ENCODE measurements at regions not wholly inside any gene's neighbourhood (a gene's known extent, or its start where the extent isn't known, plus 50 kb on each side); places are given as distances from the start of the nearest gene placed in this dataset.
"Not testable (repeated sequence)": the region's sequence is repeated elsewhere in the genome, so short reads cannot be mapped to it uniquely, and the experiment has no call there.

GRCh38 chr4:14336656-14337055 lies 665.6 kb upstream of the CPEB2 start:
- no peak for DNase-seq

- no peak for DNase-seq
Measured at GRCh38 chr4:14337892-14338584, 664.2 kb upstream of the CPEB2 start.

GRCh38 chr4:14338585-14339265 lies 663.6 kb upstream of the CPEB2 start:
- DNase-seq: no peak

- DNase-seq: no peak
Measured at GRCh38 chr4:14339715-14340114, 662.6 kb upstream of the CPEB2 start.

- DNase-seq: no peak
Measured at GRCh38 chr4:14340321-14340720, 662.0 kb upstream of the CPEB2 start.

- no peak for DNase-seq
Measured at GRCh38 chr4:14343961-14344360, 658.3 kb upstream of the CPEB2 start.

- DNase-seq: no peak
Measured at GRCh38 chr4:14345356-14345775, 656.9 kb upstream of the CPEB2 start.

GRCh38 chr4:14347526-14347925 lies 654.8 kb upstream of the CPEB2 start:
- no peak for DNase-seq

GRCh38 chr4:14348506-14348905 lies 653.8 kb upstream of the CPEB2 start:
- DNase-seq: no peak

- DNase-seq: not testable (repeated sequence)
Measured at GRCh38 chr4:14358544-14359160, 643.6 kb upstream of the CPEB2 start.

- DNase-seq: no peak
Measured at GRCh38 chr4:14359991-14360390, 642.3 kb upstream of the CPEB2 start.

GRCh38 chr4:14361084-14361483 lies 641.2 kb upstream of the CPEB2 start:
- DNase-seq: no peak

- DNase-seq: no peak
Measured at GRCh38 chr4:14362385-14362784, 639.9 kb upstream of the CPEB2 start.

- no peak for DNase-seq
Measured at GRCh38 chr4:14364953-14365536, 637.2 kb upstream of the CPEB2 start.

- no peak for DNase-seq
Measured at GRCh38 chr4:14368391-14368790, 633.9 kb upstream of the CPEB2 start.

- no peak for DNase-seq
Measured at GRCh38 chr4:14371131-14371530, 631.1 kb upstream of the CPEB2 start.

- DNase-seq: no peak
Measured at GRCh38 chr4:14375816-14376215, 626.5 kb upstream of the CPEB2 start.

- no peak for DNase-seq
Measured at GRCh38 chr4:14379183-14379582, 623.1 kb upstream of the CPEB2 start.

GRCh38 chr4:14383652-14384051 lies 618.6 kb upstream of the CPEB2 start:
- no peak for DNase-seq

- no peak for DNase-seq
Measured at GRCh38 chr4:14384824-14385223, 617.5 kb upstream of the CPEB2 start.

- no peak for DNase-seq
Measured at GRCh38 chr4:14386196-14386595, 616.1 kb upstream of the CPEB2 start.

- no peak for DNase-seq
Measured at GRCh38 chr4:14387647-14388046, 614.6 kb upstream of the CPEB2 start.

- no peak for DNase-seq
Measured at GRCh38 chr4:14392378-14392777, 609.9 kb upstream of the CPEB2 start.

- DNase-seq: no peak
Measured at GRCh38 chr4:14396183-14396582, 606.1 kb upstream of the CPEB2 start.
